ENCODE measurements at regions not wholly inside any gene's neighbourhood (a gene's known extent, or its start where the extent isn't known, plus 50 kb on each side); places are given as distances from the start of the nearest gene placed in this dataset.

GRCh38 chr1:50275566-50275965 is 147.7 kb downstream of the DMRTA2 start:
- TF ChIP-seq CTCF (conservative IDR thresholded peaks at IDR 0.05) (no peak), ZFX (IDR thresholded peaks at IDR 0.05) (no peak)

Measured in C4-2B (cell line).